ENCODE measurements at regions not wholly inside any gene's neighbourhood (a gene's known extent, or its start where the extent isn't known, plus 50 kb on each side); places are given as distances from the start of the nearest gene placed in this dataset.

GRCh38 chr9:82923912-82924605, 138.9 kb downstream of the RASEF start:
- Mint-ChIP-seq H3K36me3 (ENCODE audit: low read depth) (no peaks in the 10 kb centered on the region), H3K27ac (no peak overlapping the region), H3K9me3 (peaks cover 4% of the 10 kb centered on the region), H3K27me3 (ENCODE audit: insufficient read depth) (no peaks in the 10 kb centered on the region), H3K4me1 (peaks cover 26% of the 10 kb centered on the region), H3K4me3 (no peak overlapping the region)
- peak overlapping the region; percentile 36 for H3K4me3 ChIP-seq (ENCODE audit: low read length)
- TF ChIP-seq CTCF (conservative IDR thresholded peaks at IDR 0.05) = no peak
- peaks cover 7% of the 10 kb centered on the region for H3K9me3 ChIP-seq (ENCODE audit: control insufficient read depth, low read length)
- peaks cover 2% of the 10 kb centered on the region for H3K4me1 ChIP-seq (ENCODE audit: control insufficient read depth, insufficient read depth, low read length)
- WGBS, 2 experiments (ENCODE audit: insufficient coverage in 1 of 2, insufficient read length in 1 of 2) = 86% methylated on average over 3 to 8 of the region's 8 CpGs
- DNase-seq = no peak
- peak overlapping the region; percentile 32 for H3K27ac ChIP-seq (ENCODE audit: low read depth, low read length)
- H3K36me3 ChIP-seq (ENCODE audit: control insufficient read depth, insufficient read depth, low read length) = no peaks in the 10 kb centered on the region
- no peak overlapping the region for H3K9ac ChIP-seq (ENCODE audit: extremely low read depth, low read length, poor library complexity, severe bottlenecking)
- H3K27me3 ChIP-seq (ENCODE audit: control insufficient read depth, insufficient read depth, low read length, poor library complexity, severe bottlenecking) = no peaks in the 10 kb centered on the region
